ENCODE measurements at regions not wholly inside any gene's neighbourhood (a gene's known extent, or its start where the extent isn't known, plus 50 kb on each side); places are given as distances from the start of the nearest gene placed in this dataset.

- no peaks in the 10 kb centered on the region for H3K27me3 ChIP-seq (ENCODE audit: control insufficient read depth, low read length)
- no peak overlapping the region for H3K27ac ChIP-seq (ENCODE audit: low read depth, low read length)
- no peaks in the 10 kb centered on the region for H3K79me2 ChIP-seq (ENCODE audit: control insufficient read depth, low read length)
- no peak overlapping the region for H3K4me2 ChIP-seq (ENCODE audit: low read length)
- no peak overlapping the region for H3K4me3 ChIP-seq (ENCODE audit: low read length)
- no peaks in the 10 kb centered on the region for H4K20me1 ChIP-seq (ENCODE audit: control insufficient read depth, insufficient read depth, low read depth, low read length)
- H3K4me1 ChIP-seq (ENCODE audit: control insufficient read depth, low read length), result no peaks in the 10 kb centered on the region
- H3K9me3 ChIP-seq (ENCODE audit: control insufficient read depth, insufficient read depth, low read length), result no peaks in the 10 kb centered on the region
- H3K36me3 ChIP-seq (ENCODE audit: control insufficient read depth, low read length), result no peaks in the 10 kb centered on the region
- H3F3A ChIP-seq (ENCODE audit: control insufficient read depth, insufficient read depth), result no peaks in the 10 kb centered on the region
- H3K9me2 ChIP-seq (replicated peaks; ENCODE audit: control insufficient read depth, low read length), result no peaks in the 10 kb centered on the region
- TF ChIP-seq EZH2phosphoT487 (IDR thresholded peaks at IDR 0.05; ENCODE audit: borderline replicate concordance, low read length), result no peak
- no peak for TF ChIP-seq CTCF (IDR thresholded peaks at IDR 0.05; ENCODE audit: low read depth, low read length, poor library complexity, severe bottlenecking)
Observed at GRCh38 chr2:21585881-21586280, 462.1 kb downstream of the TDRD15 start.

DNA sequence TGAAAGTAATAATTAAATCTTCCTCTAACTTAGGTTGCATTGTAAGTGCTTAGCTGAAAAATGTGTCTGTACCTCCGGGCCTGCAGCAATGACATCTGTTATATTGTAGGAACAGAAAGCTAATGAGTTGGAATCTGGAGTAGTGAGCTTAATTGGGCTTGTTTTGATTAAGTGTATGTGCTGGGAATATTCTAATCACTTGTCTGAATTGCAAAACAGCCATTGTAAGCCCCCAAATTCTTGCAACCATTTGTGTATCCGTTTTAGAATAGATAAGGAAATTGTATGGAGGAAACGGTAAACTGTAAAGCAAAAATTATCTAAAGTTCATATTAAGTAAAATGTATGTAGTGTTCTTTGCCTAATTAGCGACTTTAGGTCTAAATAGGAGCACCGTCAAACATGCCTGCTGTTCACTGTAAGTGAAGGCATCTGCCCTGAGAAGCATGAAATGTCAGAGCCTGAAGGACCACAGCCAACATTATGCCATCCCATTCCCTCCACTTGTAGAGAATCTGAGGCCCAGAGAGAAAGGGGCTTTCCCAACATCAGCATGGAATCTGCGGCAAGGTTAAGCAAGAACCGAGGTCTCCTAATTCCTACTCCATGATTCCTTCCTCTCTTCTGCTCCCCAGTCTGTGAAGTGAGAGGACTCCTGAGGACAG is 466.4 kb downstream of the TDRD15 start:
- H3K27ac ChIP-seq (ENCODE audit: low read depth, low read length), result no peak overlapping the region

DNA sequence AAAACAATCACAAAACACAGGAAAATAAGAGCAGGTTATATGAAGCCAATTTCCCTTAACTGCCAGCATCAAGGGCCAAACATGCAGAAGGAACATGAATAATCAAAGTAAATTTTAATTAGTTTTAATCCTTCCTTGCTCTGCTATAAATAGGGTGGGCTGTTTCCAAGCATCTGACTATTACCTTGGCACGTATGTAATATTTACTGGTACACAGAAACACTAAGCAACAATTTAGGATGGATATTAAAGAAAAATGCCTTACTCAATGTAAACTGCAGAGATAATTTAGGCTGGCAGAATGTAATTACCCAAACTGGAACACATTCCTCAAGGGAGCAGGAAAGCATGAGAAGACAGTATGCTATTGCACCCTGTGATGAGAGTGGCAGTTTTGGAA is 468.2 kb downstream of the TDRD15 start:
- no peaks in the 10 kb centered on the region for H3F3A ChIP-seq (ENCODE audit: control insufficient read depth, insufficient read depth)
- H3K4me2 ChIP-seq (ENCODE audit: low read length), result no peak overlapping the region
- no peak overlapping the region for H3K27ac ChIP-seq (ENCODE audit: low read depth, low read length)
- no peaks in the 10 kb centered on the region for H3K4me1 ChIP-seq (ENCODE audit: control insufficient read depth, low read length)
- no peaks in the 10 kb centered on the region for H3K79me2 ChIP-seq (ENCODE audit: control insufficient read depth, low read length)
- no peaks in the 10 kb centered on the region for H3K27me3 ChIP-seq (ENCODE audit: control insufficient read depth, low read length)
- no peaks in the 10 kb centered on the region for H3K9me2 ChIP-seq (replicated peaks; ENCODE audit: control insufficient read depth, low read length)
- no peaks in the 10 kb centered on the region for H3K36me3 ChIP-seq (ENCODE audit: control insufficient read depth, low read length)
- TF ChIP-seq EZH2phosphoT487 (IDR thresholded peaks at IDR 0.05; ENCODE audit: borderline replicate concordance, low read length) (no peak), CTCF (IDR thresholded peaks at IDR 0.05; ENCODE audit: low read depth, low read length, poor library complexity, severe bottlenecking) (no peak)
- no peaks in the 10 kb centered on the region for H3K9me3 ChIP-seq (ENCODE audit: control insufficient read depth, insufficient read depth, low read length)
- no peak overlapping the region for H3K4me3 ChIP-seq (ENCODE audit: low read length)
- H4K20me1 ChIP-seq (ENCODE audit: control insufficient read depth, insufficient read depth, low read depth, low read length), result no peaks in the 10 kb centered on the region

More for the DNA sequence above, 466.4 kb downstream of the TDRD15 start:
- TF ChIP-seq CTCF (IDR thresholded peaks at IDR 0.05; ENCODE audit: low read depth, low read length, poor library complexity, severe bottlenecking) (no peak), EZH2phosphoT487 (IDR thresholded peaks at IDR 0.05; ENCODE audit: borderline replicate concordance, low read length) (no peak)
- Histone ChIP-seq H3K36me3 (ENCODE audit: control insufficient read depth, low read length) (no peaks in the 10 kb centered on the region), H3K9me3 (ENCODE audit: control insufficient read depth, insufficient read depth, low read length) (no peaks in the 10 kb centered on the region), H3K4me1 (ENCODE audit: control insufficient read depth, low read length) (no peaks in the 10 kb centered on the region), H3K79me2 (ENCODE audit: control insufficient read depth, low read length) (no peaks in the 10 kb centered on the region), H3K27me3 (ENCODE audit: control insufficient read depth, low read length) (no peaks in the 10 kb centered on the region), H4K20me1 (ENCODE audit: control insufficient read depth, insufficient read depth, low read depth, low read length) (no peaks in the 10 kb centered on the region), H3K9me2 (replicated peaks; ENCODE audit: control insufficient read depth, low read length) (no peaks in the 10 kb centered on the region), H3K4me2 (ENCODE audit: low read length) (no peak overlapping the region), H3K4me3 (ENCODE audit: low read length) (no peak overlapping the region), H3F3A (ENCODE audit: control insufficient read depth, insufficient read depth) (no peaks in the 10 kb centered on the region)
